HG03025 (cell line): ENCODE measurements at regions not wholly inside any gene's neighbourhood (a gene's known extent, or its start where the extent isn't known, plus 50 kb on each side); places are given as distances from the start of the nearest gene placed in this dataset.

ENCODE experiments used
- ATAC-seq: cut with Tn5 transposase; IDR thresholded peaks from one replicate; pipeline ENCODE4 v1.9.1; 2021; ENCODE audit warnings: mild to moderate bottlenecking, moderate library complexity; ENCODE audit not compliant: unreplicated experiment, low FRiP score

DNA sequence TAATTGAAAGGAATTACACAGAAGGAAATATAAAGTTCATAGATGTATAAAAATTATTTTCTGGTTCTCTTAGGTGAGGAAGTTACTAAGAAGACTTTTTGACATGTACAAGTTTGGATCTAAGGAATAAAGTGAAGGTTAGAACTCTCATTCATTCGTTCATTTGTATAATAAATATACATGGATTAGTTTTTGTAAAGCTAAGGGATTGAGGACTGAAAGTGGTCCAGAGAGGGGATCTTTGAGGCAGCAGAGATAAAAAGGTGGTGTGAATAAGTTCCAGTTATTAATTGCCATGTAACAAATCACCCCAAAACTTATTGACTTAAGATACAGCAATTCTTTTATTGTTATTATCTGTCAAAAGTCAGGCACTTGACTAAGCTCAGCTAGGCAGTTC is 110.1 kb upstream of the CELF4 start:
- ATAC-seq = no peak

DNA sequence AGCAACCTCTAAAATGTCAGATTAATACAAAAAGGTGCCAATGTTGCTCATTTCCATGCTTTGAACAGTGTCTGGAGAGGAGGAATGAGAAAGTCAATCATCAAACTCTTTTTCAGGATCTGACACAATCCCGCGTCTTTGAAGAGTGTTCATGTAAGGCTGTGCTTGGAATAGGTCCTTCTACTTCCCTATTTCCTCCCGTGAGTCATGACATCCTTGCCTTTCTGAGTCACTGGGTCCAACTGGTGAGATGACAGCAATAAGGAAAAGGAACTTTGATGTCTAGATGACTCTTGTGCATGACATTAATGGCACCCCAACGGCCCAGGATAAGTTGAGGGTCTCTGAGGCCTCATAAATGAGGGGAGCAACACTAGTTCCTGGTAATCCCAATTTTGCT is 109.0 kb upstream of the CELF4 start:
- no peak for ATAC-seq

DNA sequence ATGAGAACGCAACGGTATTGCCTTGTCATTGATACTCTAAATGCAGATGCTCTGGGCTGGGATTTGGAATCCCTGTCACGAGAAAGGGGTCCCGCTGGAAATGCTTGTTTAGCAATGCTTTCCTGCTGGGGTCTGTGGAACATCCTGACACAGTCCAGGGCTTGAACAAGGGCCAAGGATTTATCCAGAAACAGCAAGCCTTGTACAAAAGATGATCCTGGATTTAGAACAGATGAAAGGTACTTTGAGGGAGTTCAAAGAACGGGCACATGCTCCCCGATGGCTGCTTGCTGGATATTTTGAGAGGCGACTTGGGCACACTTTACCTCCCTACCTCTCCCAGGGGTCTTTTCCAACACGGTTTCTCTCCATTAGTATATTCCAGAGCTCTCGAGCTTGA is 108.1 kb upstream of the CELF4 start:
- no peak for ATAC-seq

DNA sequence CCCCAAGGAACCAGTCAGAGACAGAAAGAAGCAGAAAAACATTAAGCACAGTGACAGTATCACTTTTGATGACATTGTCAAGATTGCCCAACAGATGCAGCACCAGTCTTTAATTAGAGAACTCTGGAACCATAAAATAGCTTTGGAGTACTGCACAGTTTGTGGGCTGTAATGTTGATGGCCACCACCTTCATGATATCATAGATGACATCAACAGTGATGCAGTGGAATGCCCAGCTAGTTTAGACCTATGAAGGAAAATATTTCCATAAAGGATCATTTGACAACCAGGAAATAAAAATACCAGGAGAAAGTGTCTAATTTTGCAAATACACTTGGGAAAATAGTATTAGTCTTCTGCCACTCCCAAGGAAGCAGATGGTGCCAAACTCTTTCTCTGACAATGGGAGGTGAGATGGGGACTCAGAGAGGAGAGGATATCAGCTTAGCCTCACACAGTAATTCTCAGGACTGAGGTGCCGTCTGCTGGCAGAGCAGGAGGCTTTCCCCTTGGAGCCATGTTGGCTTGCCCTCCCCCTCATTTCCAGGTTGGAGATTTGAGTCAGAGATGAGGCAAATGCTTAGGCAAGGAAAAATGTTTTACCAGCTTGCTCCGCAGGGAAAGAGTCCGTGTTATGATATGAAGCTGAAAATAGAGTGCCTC is 107.5 kb upstream of the CELF4 start:
- no peak for ATAC-seq

DNA sequence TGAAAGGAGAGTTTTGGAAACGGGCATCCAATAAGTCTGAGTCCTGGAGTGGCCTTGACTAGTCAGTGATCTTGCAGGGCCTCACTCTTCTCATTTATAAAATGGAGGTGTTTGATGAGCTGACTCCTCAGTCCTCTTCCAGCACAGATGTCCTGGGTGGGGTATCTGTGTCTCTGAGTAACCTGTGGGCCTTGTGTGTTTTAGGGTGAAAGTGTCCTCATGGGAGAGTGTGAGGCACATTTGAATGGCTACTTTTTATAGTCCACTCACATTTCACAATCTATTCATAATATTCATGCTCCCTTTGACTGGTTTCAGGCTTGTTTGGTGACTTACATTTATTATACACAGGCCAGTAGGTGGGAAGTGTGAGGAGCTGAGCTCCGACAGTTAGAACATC is 106.4 kb upstream of the CELF4 start:
- ATAC-seq = no peak

DNA sequence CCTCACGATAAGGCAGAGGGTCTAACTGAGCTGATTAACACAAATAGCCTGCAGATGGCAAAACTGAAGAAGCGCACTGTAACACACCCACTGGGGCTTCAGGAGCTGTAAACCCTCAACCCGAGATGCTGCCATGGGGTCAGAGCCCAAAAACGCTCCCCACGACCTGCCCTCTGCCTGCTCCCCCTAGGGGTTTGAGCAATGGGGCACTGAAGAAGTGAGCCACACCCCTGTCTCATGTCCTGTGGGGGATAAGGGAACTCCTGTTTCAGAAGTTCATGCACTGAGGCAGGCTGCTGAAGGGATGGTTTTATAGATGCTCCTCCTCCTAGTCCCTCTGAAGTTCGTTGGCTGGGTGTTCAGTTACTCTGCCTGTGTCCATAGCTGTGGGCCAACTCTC is 105.9 kb upstream of the CELF4 start:
- no peak for ATAC-seq

DNA sequence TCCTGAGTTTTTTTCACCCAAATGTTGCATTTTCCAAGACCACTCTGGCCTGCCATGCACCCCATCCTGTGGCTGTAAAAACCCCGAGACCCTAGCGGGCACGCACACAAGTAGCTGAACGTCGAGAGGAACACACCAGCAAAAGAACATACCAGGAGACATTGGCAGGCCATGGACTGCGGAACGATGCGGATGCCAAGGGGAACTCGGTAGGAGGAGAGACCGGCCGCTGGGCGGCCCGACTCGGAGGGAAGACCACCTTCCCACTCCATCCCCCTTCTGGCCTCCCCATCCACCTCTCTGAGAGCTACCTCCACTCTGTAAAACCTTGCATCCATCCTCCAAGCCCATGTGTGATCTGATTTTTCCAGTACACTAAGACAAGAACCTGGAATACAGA is 105.5 kb upstream of the CELF4 start:
- no peak for ATAC-seq

DNA sequence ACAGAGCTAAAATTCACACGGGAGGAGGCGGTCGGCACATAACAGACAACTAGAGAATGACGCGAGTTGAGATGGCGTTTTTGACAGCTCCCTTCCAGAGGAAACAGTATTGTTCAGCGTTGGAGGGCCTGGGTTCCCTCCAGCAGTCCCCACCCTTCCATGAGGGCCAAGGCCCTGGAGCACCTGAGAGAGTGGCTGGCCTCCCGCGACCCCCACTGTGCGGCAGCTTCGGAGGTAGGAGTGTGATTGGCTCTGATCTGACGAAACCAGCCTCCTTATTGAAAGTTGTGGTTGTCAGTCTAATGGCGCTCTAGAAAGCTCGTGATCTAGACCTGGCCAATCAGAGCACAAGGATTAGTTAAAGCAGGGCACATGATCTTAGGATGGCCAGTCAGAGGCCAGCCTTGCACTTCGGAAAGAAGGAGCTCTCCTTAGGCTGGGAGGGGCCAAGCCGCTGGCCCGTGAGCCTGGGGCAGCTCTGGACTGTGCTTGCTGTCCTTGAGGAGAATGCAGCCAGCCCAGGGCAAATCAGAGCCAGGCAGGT is 104.5 kb upstream of the CELF4 start:
- no peak for ATAC-seq

DNA sequence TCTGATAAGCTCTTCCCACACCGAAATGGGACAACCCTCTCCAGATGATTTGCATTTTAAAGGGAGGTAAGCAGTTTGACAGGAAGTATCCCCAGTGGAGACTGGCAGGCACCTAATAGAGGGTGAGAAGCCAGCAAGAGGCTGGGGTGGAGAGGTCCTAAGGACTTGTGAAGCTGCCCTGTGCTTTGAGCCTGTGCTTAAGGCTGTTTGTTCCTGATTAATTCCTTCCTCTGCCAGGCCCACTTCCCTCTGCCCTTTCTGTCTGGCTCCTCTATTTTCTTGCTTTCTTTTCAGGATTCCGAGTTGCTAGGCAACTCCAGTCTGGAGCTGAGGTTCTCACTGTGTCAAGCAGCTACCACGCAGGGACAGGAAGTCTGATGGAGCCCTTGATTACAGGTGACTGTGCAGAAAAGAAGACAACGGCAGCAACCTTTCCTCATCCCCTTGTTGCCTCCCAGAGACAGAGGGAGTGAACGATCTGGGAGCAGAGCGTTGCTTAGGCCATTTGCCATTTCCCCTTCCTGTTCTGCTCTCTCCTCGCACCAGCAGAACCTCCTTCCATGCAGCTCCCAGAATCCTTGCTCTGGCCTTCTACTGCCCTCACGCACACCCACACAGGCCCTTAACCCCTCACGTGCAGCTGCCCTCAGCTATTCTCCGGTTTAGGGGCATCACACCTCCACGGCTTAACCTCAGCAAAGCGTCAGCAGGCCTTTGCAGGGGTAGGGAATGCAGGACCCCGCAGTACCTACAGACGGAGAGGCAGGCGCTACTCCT is 103.6 kb upstream of the CELF4 start:
- no peak for ATAC-seq

DNA sequence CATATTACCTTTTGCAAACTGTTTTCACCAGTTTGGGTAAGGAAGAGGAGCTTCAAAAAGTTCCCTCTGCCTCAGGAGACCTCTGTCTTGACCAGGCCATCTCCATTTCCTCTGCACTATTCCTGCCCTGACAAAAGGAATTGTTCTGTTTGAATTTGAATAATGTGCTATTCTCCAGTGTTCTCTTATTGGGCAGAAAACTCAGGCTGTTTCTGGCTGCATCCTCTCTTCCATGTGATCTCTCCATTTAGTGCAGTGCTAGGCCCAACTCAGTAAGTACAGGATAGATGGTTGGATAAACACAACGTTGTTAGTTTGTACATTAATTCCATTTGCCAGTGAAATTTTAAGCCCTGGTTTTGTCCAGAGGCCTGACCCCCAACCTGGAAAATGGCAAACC is 102.2 kb upstream of the CELF4 start:
- ATAC-seq = no peak

DNA sequence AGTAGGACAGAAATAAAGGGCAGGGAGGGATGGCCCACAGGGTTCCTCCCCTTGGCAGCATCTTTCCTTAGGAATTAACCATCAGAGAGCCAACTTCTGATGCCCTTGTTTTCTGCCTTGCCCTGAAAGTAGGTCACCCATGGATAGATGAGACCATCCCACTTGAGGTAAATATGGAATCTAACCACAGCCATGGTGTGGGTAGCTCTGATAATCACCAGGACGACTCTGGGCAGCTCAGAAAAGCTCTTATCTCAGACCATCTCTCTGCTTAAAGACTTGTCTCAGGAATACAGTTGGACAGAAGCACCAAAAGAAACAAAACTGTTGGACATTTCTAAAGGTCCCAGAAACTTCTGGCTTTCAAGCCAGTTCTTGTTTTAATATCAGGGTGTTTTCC is 101.4 kb upstream of the CELF4 start:
- no peak for ATAC-seq

DNA sequence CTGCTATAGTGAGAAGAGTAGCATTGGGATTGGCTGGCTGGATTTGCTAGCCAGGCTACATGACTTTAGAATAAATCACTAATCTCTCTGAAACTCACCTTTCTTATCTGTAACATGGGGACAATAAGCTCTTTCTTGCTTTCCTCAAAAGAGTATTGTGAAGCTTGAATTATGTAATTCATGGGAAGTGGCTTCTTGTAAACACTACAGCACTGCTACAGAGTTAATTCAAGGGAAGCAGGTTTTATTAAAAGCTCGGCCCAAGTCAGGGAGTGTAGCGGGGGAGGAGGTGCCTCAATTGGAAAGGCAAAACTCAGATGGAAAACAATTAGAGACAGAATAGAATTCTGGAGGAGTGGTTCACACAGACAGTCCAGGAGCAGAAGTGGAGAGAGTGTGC is 100.9 kb upstream of the CELF4 start:
- ATAC-seq = no peak

DNA sequence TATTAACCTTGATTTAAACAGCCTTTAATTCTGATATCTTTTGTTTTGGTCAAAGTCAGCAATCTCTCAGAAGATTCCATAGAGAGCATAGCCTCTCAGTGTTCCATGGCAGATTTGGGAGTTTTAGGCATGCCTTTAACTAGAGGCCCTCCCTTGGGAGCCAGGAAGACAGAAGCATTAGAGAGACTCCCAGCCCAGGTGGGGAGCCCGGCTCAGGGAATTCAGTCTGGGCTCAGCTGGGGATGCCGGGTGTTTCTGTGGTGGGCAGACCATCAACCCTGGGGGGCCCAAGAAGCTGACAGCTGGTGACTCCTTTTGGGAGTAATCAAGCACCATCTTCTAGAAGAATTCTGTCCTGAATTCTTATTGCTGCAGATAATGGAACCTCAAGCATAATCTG is 99.7 kb upstream of the CELF4 start:
- no peak for ATAC-seq

DNA sequence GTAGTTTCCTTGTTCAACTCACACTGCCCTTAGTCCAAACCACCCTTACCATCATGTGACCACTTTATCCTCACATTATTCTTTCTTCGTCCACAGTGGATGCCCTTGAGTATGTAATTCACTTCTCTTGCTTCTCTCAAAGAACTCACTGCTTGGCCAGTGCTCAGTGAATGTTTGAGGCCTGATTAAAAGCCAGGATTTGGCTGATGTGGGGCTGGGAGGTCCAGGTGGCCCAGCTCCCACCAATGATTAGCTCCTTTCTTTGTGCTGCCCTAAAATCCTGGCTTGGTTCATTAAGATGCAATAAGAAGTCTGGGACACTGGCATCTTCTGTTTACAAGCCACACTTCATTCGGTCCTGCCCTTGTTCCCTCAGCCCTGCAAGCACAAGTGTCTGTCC is 97.8 kb upstream of the CELF4 start:
- ATAC-seq = no peak

DNA sequence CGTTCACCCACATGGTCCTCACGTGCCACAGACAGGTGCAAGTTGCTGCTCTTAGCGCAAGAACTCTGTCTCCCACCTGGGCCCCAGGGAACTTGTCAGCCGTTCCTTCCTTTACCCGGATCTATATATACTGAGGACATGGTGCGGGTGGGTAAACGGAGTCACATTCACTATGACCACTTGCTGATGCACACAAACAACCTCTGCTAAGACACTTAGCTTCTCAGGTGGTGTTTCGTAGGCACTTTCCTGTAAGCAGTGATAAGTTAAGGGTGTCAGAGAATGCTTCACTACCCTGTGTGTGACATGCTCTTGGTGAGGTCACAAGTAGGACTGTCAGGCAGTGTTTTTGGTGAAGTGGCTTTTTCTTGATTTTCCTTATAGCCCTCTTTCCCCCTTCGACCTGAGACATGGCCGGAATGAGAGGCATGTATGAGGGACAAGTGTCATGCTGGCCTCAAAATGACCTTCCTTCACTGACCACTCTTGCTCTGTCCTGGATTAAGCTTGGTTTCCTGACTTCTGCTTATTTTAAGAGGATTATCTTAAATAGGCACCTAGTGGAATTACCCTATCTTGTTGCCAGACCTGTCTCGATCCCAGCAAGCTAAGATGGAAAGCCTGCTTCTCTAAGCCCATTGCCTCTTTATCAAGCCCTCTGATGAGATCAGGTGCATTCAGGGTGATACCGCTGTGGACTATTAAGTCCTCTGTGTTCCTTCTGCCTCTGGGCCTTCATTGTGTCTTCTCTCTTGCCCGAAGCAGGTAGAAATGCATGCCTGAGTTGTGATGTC is 97.1 kb upstream of the CELF4 start:
- no peak for ATAC-seq

DNA sequence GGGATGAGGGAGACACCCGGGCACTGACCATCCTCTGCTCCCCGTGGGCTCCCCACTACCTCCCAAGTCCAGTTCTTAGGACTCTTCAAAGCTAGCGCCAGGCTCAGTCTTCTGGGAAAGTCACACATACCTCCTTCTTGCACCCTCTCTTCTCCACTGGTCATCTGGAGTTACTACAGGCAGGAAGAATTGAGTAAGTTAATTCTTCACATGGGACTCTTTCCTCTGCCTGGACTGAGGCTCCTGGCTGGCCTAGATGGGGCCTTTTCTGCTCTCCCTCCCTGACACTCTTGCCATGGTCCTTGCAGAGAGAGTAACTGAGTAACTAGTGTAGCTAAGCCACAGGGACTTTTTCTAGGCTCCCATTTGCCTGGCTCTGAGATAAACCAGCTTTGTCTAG is 96.5 kb upstream of the CELF4 start:
- no peak for ATAC-seq

DNA sequence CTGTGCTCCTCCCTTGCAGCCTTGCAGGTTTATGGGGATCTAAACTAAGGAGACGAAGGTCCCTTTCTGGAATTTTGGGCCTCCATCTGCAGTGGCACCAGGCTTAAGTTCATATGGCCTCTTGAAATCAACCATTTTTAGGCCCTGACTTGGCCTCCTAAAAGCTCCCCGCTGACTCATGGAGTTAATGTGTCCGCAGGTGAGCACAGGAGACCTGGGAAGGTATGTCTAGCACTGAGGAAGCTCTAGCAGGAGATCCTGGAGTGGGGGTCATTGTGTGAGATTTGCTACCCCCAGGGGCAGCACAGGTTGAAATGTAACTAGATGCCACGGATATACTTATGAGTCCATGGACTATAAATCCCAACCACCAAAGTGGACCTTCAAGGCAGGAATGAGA is 95.9 kb upstream of the CELF4 start:
- ATAC-seq = no peak

DNA sequence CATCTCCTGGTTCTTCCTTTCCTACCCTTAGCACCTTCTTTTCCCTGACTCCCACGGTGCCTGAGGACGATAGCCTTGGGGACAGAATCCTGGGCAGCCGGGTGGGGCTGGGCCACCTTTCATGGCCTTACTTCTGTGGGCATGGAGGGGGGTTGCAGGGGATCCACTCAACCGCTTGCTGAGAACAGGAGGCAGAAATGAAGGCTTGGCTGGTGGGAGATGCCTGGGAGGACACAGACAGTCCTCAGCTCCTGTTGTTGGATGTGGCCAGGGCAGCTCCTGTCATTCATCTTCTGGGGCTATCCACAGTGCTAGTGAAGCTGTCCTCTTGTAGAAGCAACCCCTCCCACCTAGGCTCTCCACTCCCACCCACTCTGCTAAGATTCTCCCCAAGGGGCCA is 95.5 kb upstream of the CELF4 start:
- ATAC-seq = no peak

DNA sequence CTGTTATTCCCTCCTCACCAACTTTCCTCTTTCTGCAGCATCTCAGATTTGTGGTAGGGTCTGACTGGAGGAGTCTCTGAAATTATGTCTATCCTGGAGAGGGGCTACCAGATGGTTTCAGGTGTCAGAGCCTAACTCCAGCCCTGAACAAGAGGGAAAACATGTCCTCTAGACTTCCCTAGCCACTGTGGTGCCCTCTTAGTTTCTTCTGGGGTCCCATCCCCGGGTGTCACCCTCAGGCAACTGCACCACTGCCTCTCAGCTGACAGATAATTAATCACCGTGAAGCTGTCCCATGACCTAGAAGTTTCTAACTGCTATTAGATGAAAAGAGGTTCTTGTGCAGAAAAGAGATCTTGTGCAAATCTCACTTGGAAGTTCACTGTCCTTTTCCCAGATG is 95.1 kb upstream of the CELF4 start:
- ATAC-seq = no peak

DNA sequence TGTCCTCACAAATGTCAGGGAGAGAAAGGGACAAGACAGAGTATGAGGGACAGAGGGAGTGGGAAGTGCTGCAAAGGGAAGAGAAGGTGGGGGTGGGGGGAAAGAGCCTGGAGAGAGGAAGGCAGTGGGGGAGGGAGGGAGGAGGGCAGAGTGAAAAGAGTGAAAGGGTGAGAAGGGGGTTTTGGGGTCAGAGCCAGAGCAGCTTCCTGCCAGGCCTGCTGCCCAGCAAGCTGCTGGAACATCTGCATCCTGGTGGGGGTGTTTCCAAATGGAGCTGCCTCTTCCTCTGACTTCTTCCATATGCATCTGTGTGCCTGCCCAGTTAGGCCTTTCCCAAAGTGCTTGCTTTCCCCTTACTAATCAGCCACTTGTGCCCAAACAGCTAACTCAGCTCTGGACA is 94.3 kb upstream of the CELF4 start:
- no peak for ATAC-seq

DNA sequence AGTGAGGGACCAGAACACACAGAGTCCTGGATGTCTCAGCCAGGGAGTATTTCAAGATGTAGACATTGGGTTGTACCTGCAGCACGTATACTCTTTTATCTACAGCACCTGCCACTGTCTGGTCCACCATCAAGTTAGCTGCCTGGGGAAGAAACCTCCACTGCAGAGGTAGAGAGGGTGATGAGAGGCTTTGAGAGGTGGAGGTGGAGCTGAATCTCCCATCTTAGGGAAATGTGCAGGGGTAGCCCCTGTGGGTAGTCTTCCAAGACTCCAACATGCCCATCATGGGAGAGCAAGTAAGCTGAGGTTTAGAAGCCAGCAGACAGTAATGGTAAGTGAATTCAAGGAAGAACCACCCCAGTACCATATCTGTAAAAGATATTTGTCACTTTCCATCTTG is 93.3 kb upstream of the CELF4 start:
- ATAC-seq = no peak
